IMR-90 (cell line): ENCODE measurements at regions not wholly inside any gene's neighbourhood (a gene's known extent, or its start where the extent isn't known, plus 50 kb on each side); places are given as distances from the start of the nearest gene placed in this dataset.

ENCODE experiments used
- ATAC-seq: fragments of 200-7000 bp; cut with Tn5 transposase; 2 replicates; pipeline ENCODE4 v1.9.1; 2020; ENCODE audit warnings: low read depth, mild to moderate bottlenecking, moderate library complexity
- BruUV-seq: library from RNA; stranded (reverse); fragments of 400-500 nt; replicated peaks from 2 replicates; lab custom pipeline; 2021; lab: Mats Ljungman, UMichigan
- CTCF ChIA-PET: fragments of 300-600 bp; formaldehyde crosslinking; extraction: SDS; loops from one replicate; lab custom pipeline; 2021; ENCODE audit warnings: antibody characterized with exemption; lab: Yijun Ruan, JAX
- POLR2A ChIA-PET: fragments of 300-600 bp; sonication (Branson Sonifier 250); formaldehyde crosslinking; loops from one replicate; lab custom pipeline; 2022; ENCODE audit warnings: antibody characterized with exemption; ENCODE audit not compliant: unreplicated experiment; lab: Charles Lee
- DNase-seq: peaks from one replicate; pipeline ENCODE4 v3.0.0; 2013
- H2AFZ ChIP-seq: replicated peaks from 2 replicates; pipeline ENCODE3; 2013; ENCODE audit warnings: low read length, mild to moderate bottlenecking; ENCODE audit not compliant: poor library complexity
- H2AK5ac ChIP-seq: 2 replicates; pipeline ENCODE4 v1.6.1; 2013; ENCODE audit warnings: low read depth, low read length, inconsistent platforms
- H2AK9ac ChIP-seq: replicated peaks from 2 replicates; pipeline ENCODE3; 2013; ENCODE audit warnings: mild to moderate bottlenecking, low read depth, low read length, moderate library complexity; ENCODE audit not compliant: poor library complexity
- H2BK120ac ChIP-seq: 2 replicates; pipeline ENCODE4 v1.6.1; 2013; ENCODE audit warnings: low read depth, low read length, inconsistent platforms
- H2BK15ac ChIP-seq: 3 replicates; pipeline ENCODE4 v1.6.1; 2013; ENCODE audit warnings: low read depth, low read length, inconsistent platforms
- H2BK20ac ChIP-seq: 2 replicates; pipeline ENCODE4 v1.6.1; 2013; ENCODE audit warnings: low read depth, mild to moderate bottlenecking, inconsistent platforms, low read length, moderate library complexity
- H2BK5ac ChIP-seq: 2 replicates; pipeline ENCODE4 v1.6.1; 2013; ENCODE audit warnings: mild to moderate bottlenecking, low read depth, low read length, inconsistent platforms; ENCODE audit not compliant: poor library complexity, severe bottlenecking
- H3K14ac ChIP-seq: replicated peaks from 2 replicates; pipeline ENCODE4 v1.6.1; 2013; ENCODE audit warnings: low read depth, low read length, inconsistent platforms
- H3K18ac ChIP-seq: 2 replicates; pipeline ENCODE4 v1.6.1; 2013; ENCODE audit warnings: low read depth, low read length, control low read depth
- H3K23ac ChIP-seq: 2 replicates; pipeline ENCODE4 v1.6.1; 2013; ENCODE audit warnings: low read depth, low read length, inconsistent platforms
- H3K27ac ChIP-seq: 2 replicates; pipeline ENCODE4 v1.5.1; 2013; ENCODE audit warnings: mild to moderate bottlenecking, control low read depth, low read length; ENCODE audit not compliant: insufficient read depth
- H3K27me3 ChIP-seq: 2 replicates; pipeline ENCODE4 v1.6.1; 2013; ENCODE audit warnings: low read length; ENCODE audit not compliant: control insufficient read depth, insufficient read depth
- H3K36me3 ChIP-seq: 2 replicates; pipeline ENCODE4 v1.6.1; 2013; ENCODE audit warnings: low read length, mixed read lengths; ENCODE audit not compliant: control insufficient read depth, insufficient read depth
- H3K4ac ChIP-seq: 2 replicates; pipeline ENCODE4 v1.6.1; 2013; ENCODE audit warnings: low read depth, low read length, inconsistent platforms
- H3K4me1 ChIP-seq: 2 replicates; pipeline ENCODE4 v1.6.1; 2013; ENCODE audit warnings: low read length, mixed read lengths; ENCODE audit not compliant: control insufficient read depth, insufficient read depth
- H3K4me2 ChIP-seq: 2 replicates; pipeline ENCODE4 v1.6.1; 2013; ENCODE audit warnings: low read depth, mild to moderate bottlenecking, control low read depth, low read length, moderate library complexity
- H3K4me3 ChIP-seq: 2 replicates; pipeline ENCODE4 v1.5.1; 2013; ENCODE audit warnings: low read depth, mild to moderate bottlenecking, control low read depth, low read length, moderate library complexity; ENCODE audit not compliant: insufficient read depth
- H3K56ac ChIP-seq: 2 replicates; pipeline ENCODE4 v1.6.1; 2013; ENCODE audit warnings: low read length, inconsistent platforms; ENCODE audit not compliant: insufficient read depth; ENCODE audit errors: extremely low read depth
- H3K79me1 ChIP-seq, 2 experiments: 2 replicates each; pipeline ENCODE4 v1.6.1; 2013; ENCODE audit warnings: low read length in 2 of 2, inconsistent platforms in 1 of 2, low read depth in 1 of 2
- H3K9ac ChIP-seq: 2 replicates; pipeline ENCODE4 v1.6.1; 2013; ENCODE audit warnings: low read depth, low read length, control low read depth
- H3K9me1 ChIP-seq: 2 replicates; pipeline ENCODE4 v1.6.1; 2013; ENCODE audit warnings: low read length, inconsistent platforms; ENCODE audit not compliant: insufficient read depth
- H3K9me3 ChIP-seq: 2 replicates; pipeline ENCODE4 v1.6.1; 2013; ENCODE audit warnings: low read length; ENCODE audit not compliant: control insufficient read depth, insufficient read depth
- H4K20me1 ChIP-seq: 2 replicates; pipeline ENCODE4 v1.6.1; 2013; ENCODE audit warnings: low read length, inconsistent platforms; ENCODE audit not compliant: insufficient read depth
- H4K5ac ChIP-seq: 2 replicates; pipeline ENCODE4 v1.6.1; 2013; ENCODE audit warnings: mild to moderate bottlenecking, low read depth, low read length, control low read depth
- H4K8ac ChIP-seq, 2 experiments: 2 replicates each; pipeline ENCODE4 v1.6.1; 2013; ENCODE audit warnings: low read depth in 2 of 2, low read length in 2 of 2, control low read depth in 1 of 2, inconsistent platforms in 1 of 2
- H4K91ac ChIP-seq: 2 replicates; pipeline ENCODE4 v1.6.1; 2013; ENCODE audit warnings: low read depth, low read length, inconsistent platforms; ENCODE audit not compliant: insufficient read depth
- BHLHE40 ChIP-seq: fragments of 150-350 bp; IDR thresholded peaks from 2 replicates; pipeline ENCODE4 v1.6.1; 2016; ENCODE audit warnings: mild to moderate bottlenecking, low read depth, low read length
- CEBPB ChIP-seq: IDR thresholded peaks from 2 replicates; pipeline ENCODE4 v1.6.1; 2012; ENCODE audit warnings: low read depth, low read length, improper control_type of control experiment
- CTCF ChIP-seq: conservative IDR thresholded peaks from 2 replicates; pipeline ENCODE4 v1.5.1; 2012; ENCODE audit warnings: mild to moderate bottlenecking, low read depth, low read length, improper control_type of control experiment
- ELK1 ChIP-seq: fragments of 150-350 bp; IDR thresholded peaks from 2 replicates; pipeline ENCODE4 v1.6.1; 2016; ENCODE audit warnings: low read depth, mild to moderate bottlenecking, low read length, moderate library complexity, borderline replicate concordance
- FOS ChIP-seq: fragments of 150-350 bp; IDR thresholded peaks from 2 replicates; pipeline ENCODE4 v1.6.1; 2016; ENCODE audit warnings: low read depth, low read length
- MAFK ChIP-seq: IDR thresholded peaks from 2 replicates; pipeline ENCODE4 v1.6.1; 2012; ENCODE audit warnings: low read depth, low read length, improper control_type of control experiment
- MAZ ChIP-seq: IDR thresholded peaks from 2 replicates; pipeline ENCODE4 v1.6.1; 2012; ENCODE audit warnings: low read depth, mild to moderate bottlenecking, low read length, improper control_type of control experiment, moderate library complexity, borderline replicate concordance
- NFE2L2 ChIP-seq: fragments of 150-350 bp; IDR thresholded peaks from 2 replicates; pipeline ENCODE4 v1.6.1; 2016; ENCODE audit warnings: low read depth, mild to moderate bottlenecking, low read length
- POLR2A ChIP-seq: IDR thresholded peaks from 2 replicates; pipeline ENCODE4 v1.6.1; 2012; ENCODE audit warnings: mild to moderate bottlenecking, low read depth, low read length
- RAD21 ChIP-seq: IDR thresholded peaks from 2 replicates; pipeline ENCODE4 v1.6.1; 2012; ENCODE audit warnings: low read length, improper control_type of control experiment
- RCOR1 ChIP-seq: IDR thresholded peaks from 2 replicates; pipeline ENCODE4 v1.6.1; 2012; ENCODE audit warnings: mild to moderate bottlenecking, low read length, improper control_type of control experiment; ENCODE audit not compliant: insufficient replicate concordance
- RFX5 ChIP-seq: IDR thresholded peaks from 2 replicates; pipeline ENCODE4 v1.8.0; 2012; ENCODE audit warnings: low read depth, mild to moderate bottlenecking, low read length, moderate library complexity
- SMC3 ChIP-seq: fragments of 150-350 bp; IDR thresholded peaks from 2 replicates; pipeline ENCODE4 v1.6.1; 2016; ENCODE audit warnings: low read depth, mild to moderate bottlenecking, antibody characterized with exemption, low read length, moderate library complexity
- USF2 ChIP-seq: fragments of 150-350 bp; IDR thresholded peaks from 2 replicates; pipeline ENCODE4 v1.6.1; 2017; ENCODE audit warnings: mild to moderate bottlenecking, antibody characterized with exemption, low read length, low read depth
- WGBS, 2 experiments: methylation state at CpG; one replicate each; pipeline versions ENCODE4 v1.1.5 to v1.1.7; 2013; ENCODE audit warnings: missing lambda C conversion rate in 2 of 2; ENCODE audit not compliant: insufficient read length in 1 of 2; ENCODE audit errors: extremely low coverage in 2 of 2; 5-methylcytosine and 5-hydroxymethylcytosine counted together
- dilution Hi-C: fragments of 300-500 bp; cut with HindIII; formaldehyde crosslinking; loops from one replicate; pipeline ENCODE4 v1.14.3; 2018; ENCODE audit warnings: low sequenced_read_pairs; ENCODE audit not compliant: unreplicated experiment
- in situ Hi-C: fragments of 300-500 bp; cut with MboI; formaldehyde crosslinking; loops from 3 replicates; pipeline ENCODE4 v1.14.3; 2019; ENCODE audit warnings: low sequenced_read_pairs, inconsistent platforms, mixed read lengths
- intact Hi-C: fragments of 100-400 bp; cut with micrococcal nuclease; formaldehyde crosslinking; loops from 2 replicates; pipeline ENCODE4 v1.10.0; 2022

- intact Hi-C loops: no loop called here
- Histone ChIP-seq H2BK120ac (no peak overlapping the region), H2AK5ac (no peak overlapping the region; the same call in 1 of the 2 replicates), H4K20me1 (no peaks in the 10 kb centered on the region), H3K9me1 (no peaks in the 10 kb centered on the region), H3K18ac (no peak overlapping the region), H4K91ac (no peak overlapping the region), H3K36me3 (peaks cover 4% of the 10 kb centered on the region; the same call in 1 of the 2 replicates), H3K4ac (no peak overlapping the region), H3K4me3 (no peak overlapping the region), H3K27ac (no peak overlapping the region), H3K56ac (no peak overlapping the region), H3K9me3 (no peaks in the 10 kb centered on the region), H2AFZ (peak overlapping the region; percentile 58), H3K14ac (peak overlapping the region; percentile 66; the same call in 1 of the 2 replicates), H2BK20ac (no peak overlapping the region), H4K8ac (no peak overlapping the region), H3K4me2 (no peak overlapping the region), H2BK15ac (no peak overlapping the region), H3K9ac (no peak overlapping the region), H4K5ac (no peak overlapping the region), H3K27me3 (no peaks in the 10 kb centered on the region), H3K79me1 (peaks cover 0 to 3% of the 10 kb centered on the region in 2 experiments; a peak in 1 of 4 replicates), H3K4me1 (peaks cover 8% of the 10 kb centered on the region), H3K23ac (no peak overlapping the region; the same call in 1 of the 2 replicates), H2AK9ac (peak overlapping the region; percentile 13), H2BK5ac (no peak overlapping the region)
- DNase-seq (no peak), ATAC-seq (no peak)
- in situ Hi-C loops: no loop called here
- BruUV-seq: no TSS peak
- 72% methylated on average over 27 of the region's 38 CpGs; no CpG with 5 or more reads in 1 of the 2 experiments for WGBS, 2 experiments
- dilution Hi-C loops: no loop called here
- CTCF ChIA-PET: no interaction called here
- POLR2A ChIA-PET: interaction anchor here (0.6 kb wide), 1 partner anchor 103 kb away, joined by 3 read pairs; no protein-coding TSS in a partner anchor
- TF ChIP-seq POLR2A (no peak), SMC3 (no peak), CEBPB (no peak), ELK1 (no peak), NFE2L2 (no peak), BHLHE40 (no peak), RCOR1 (no peak), MAZ (no peak), MAFK (no peak), FOS (no peak), RAD21 (no peak), RFX5 (no peak), USF2 (no peak), CTCF (no peak)
These were observed 72.6 kb upstream of the METRNL start for GRCh38 chr17:83006515-83007455.
